Cardiac fibroblast (primary cell): ENCODE measurements at regions not wholly inside any gene's neighbourhood (a gene's known extent, or its start where the extent isn't known, plus 50 kb on each side); places are given as distances from the start of the nearest gene placed in this dataset.

Source experiments
- DNase-seq, 2 donors: peaks; one replicate each; pipeline versions ENCODE4 v3.0.0 to v3.0.0-alpha.2; 2010; ENCODE audit warnings: low read depth in 2 of 2
- H3K4me3 ChIP-seq, 2 donors: replicated peaks in 1 of 2; 1 replicate in 1 of 2; 2 replicates in 1 of 2; pipeline ENCODE4 v1.5.1; 2011; ENCODE audit warnings: low read depth in 2 of 2, low read length in 2 of 2, mild to moderate bottlenecking in 2 of 2, moderate library complexity in 1 of 2
- CTCF ChIP-seq: IDR thresholded peaks from one replicate; pipeline ENCODE4 v1.5.1; 2011; ENCODE audit warnings: low read depth, mild to moderate bottlenecking, low read length, inconsistent platforms

- TF ChIP-seq CTCF, result no peak
- DNase-seq, result no peak
- no peak overlapping the region for H3K4me3 ChIP-seq
Measured at GRCh38 chr2:163541943-163542342, 193.9 kb downstream of the FIGN start.

- H3K4me3 ChIP-seq, result no peak overlapping the region
- TF ChIP-seq CTCF, result no peak
- no peak for DNase-seq
Measured at GRCh38 chr2:163541495-163541894, 194.3 kb downstream of the FIGN start.

GRCh38 chr2:163528640-163529217 is 207.1 kb downstream of the FIGN start:
- DNase-seq, result no peak
- H3K4me3 ChIP-seq, result no peak overlapping the region
- no peak for TF ChIP-seq CTCF

GRCh38 chr2:163527381-163527780 is 208.4 kb downstream of the FIGN start:
- peak in 1 of 2 donors; percentile 36 for DNase-seq
- no peak overlapping the region for H3K4me3 ChIP-seq
- TF ChIP-seq CTCF, result no peak

- no peak for DNase-seq
- no peak overlapping the region for H3K4me3 ChIP-seq
- no peak for TF ChIP-seq CTCF
Measured at GRCh38 chr2:163518762-163519161, 217.0 kb downstream of the FIGN start.

- no peak overlapping the region for H3K4me3 ChIP-seq
- no peak for DNase-seq
- TF ChIP-seq CTCF, result no peak
Measured at GRCh38 chr2:163515836-163516235, 220.0 kb downstream of the FIGN start.

GRCh38 chr2:163505281-163505680 is 230.5 kb downstream of the FIGN start:
- TF ChIP-seq CTCF, result no peak
- no peak for DNase-seq
- no peak overlapping the region for H3K4me3 ChIP-seq
